SK-N-SH (cell line): ENCODE measurements at regions not wholly inside any gene's neighbourhood (a gene's known extent, or its start where the extent isn't known, plus 50 kb on each side); places are given as distances from the start of the nearest gene placed in this dataset.
"Not testable (repeated sequence)": the region's sequence is repeated elsewhere in the genome, so short reads cannot be mapped to it uniquely, and the experiment has no call there.

Experiments used
- CTCF ChIA-PET: fragments of 300-600, 350-600 bp; formaldehyde crosslinking; extraction: SDS; loops from one replicate; lab custom pipeline; 2021; lab: Yijun Ruan, JAX
- POLR2A ChIA-PET: fragments of 350-600 bp; sonication (Branson Sonifier 250); formaldehyde crosslinking; extraction: SDS; loops from one replicate; lab custom pipeline; 2020; ENCODE audit warnings: antibody characterized with exemption, inconsistent platforms; lab: Yijun Ruan, JAX
- DNase-seq: peaks from one replicate; pipeline ENCODE4 v3.0.0; 2012
- H2AFZ ChIP-seq: fragments of 200-600 bp; sonication (generic); 2 replicates; pipeline ENCODE4 v1.8.1; 2016; ENCODE audit warnings: antibody characterized with exemption, mild to moderate bottlenecking, low read depth
- H3F3A ChIP-seq: fragments of 200-600 bp; sonication (generic); replicated peaks from 2 replicates; pipeline ENCODE3; 2016; ENCODE audit warnings: antibody characterized with exemption, mild to moderate bottlenecking; ENCODE audit not compliant: insufficient read depth
- H3K27ac ChIP-seq, 2 experiments: fragments of 200-500 bp in 1 of 2; fragments of 200-600 bp in 1 of 2; sonication (Bioruptor generic) in 1 of 2; sonication (generic), shearing (Covaris generic) in 1 of 2; 2 replicates each; pipeline versions ENCODE4 v1.5.1 to v1.6.1; 2014 to 2016; ENCODE audit warnings: low read depth in 2 of 2, inconsistent platforms in 1 of 2, low read length in 1 of 2, mild to moderate bottlenecking in 1 of 2, mixed read lengths in 1 of 2
- H3K27me3 ChIP-seq: fragments of 200-600 bp; sonication (generic), shearing (Covaris generic); 2 replicates; pipeline ENCODE4 v1.6.1; 2016; ENCODE audit warnings: mixed run types; ENCODE audit not compliant: insufficient read depth
- H3K36me3 ChIP-seq, 2 experiments: fragments of 200-500 bp in 1 of 2; fragments of 200-600 bp in 1 of 2; sonication (Bioruptor generic) in 1 of 2; sonication (generic) in 1 of 2; replicated peaks in 1 of 2; 2 replicates each; pipeline versions ENCODE3 to v1.5.1; 2014 to 2016; ENCODE audit warnings: low read length in 1 of 2, mild to moderate bottlenecking in 1 of 2; ENCODE audit not compliant: insufficient read depth in 2 of 2, control insufficient read depth in 1 of 2
- H3K4me1 ChIP-seq, 2 experiments: fragments of 200-500 bp in 1 of 2; fragments of 200-600 bp in 1 of 2; sonication (Bioruptor generic) in 1 of 2; sonication (generic), shearing (Covaris generic) in 1 of 2; 2 replicates each; pipeline versions ENCODE4 v1.5.1 to v1.6.1; 2014 to 2016; ENCODE audit warnings: low read depth in 1 of 2, low read length in 1 of 2, mixed run types in 1 of 2; ENCODE audit not compliant: insufficient read depth in 2 of 2, control insufficient read depth in 1 of 2
- H3K4me2 ChIP-seq: fragments of 200-600 bp; sonication (generic), shearing (Covaris generic); 2 replicates; pipeline ENCODE4 v1.6.1; 2017; ENCODE audit warnings: mixed run types
- H3K4me3 ChIP-seq, 2 experiments: fragments of 200-500 bp in 1 of 2; fragments of 200-600 bp in 1 of 2; sonication (Bioruptor generic) in 1 of 2; sonication (generic), shearing (Covaris generic) in 1 of 2; 2 replicates each; pipeline versions ENCODE4 v1.5.1 to v1.8.1; 2014 to 2016; ENCODE audit warnings: low read depth in 2 of 2, inconsistent platforms in 1 of 2, low read length in 1 of 2, mild to moderate bottlenecking in 1 of 2, mixed read lengths in 1 of 2, moderate library complexity in 1 of 2
- H3K79me2 ChIP-seq: fragments of 200-600 bp; sonication (generic); 2 replicates; pipeline ENCODE4 v1.8.1; 2017; ENCODE audit warnings: mild to moderate bottlenecking; ENCODE audit not compliant: insufficient read depth
- H3K9ac ChIP-seq: fragments of 200-600 bp; sonication (generic); 2 replicates; pipeline ENCODE4 v1.6.1; 2017; ENCODE audit warnings: mixed run types
- H3K9me2 ChIP-seq: fragments of 200-600 bp; sonication (generic); 2 replicates; pipeline ENCODE4 v1.6.1; 2017; ENCODE audit warnings: mixed run types
- H3K9me3 ChIP-seq: fragments of 200-600 bp; sonication (generic); 2 replicates; pipeline ENCODE4 v1.6.1; 2017; ENCODE audit warnings: mixed run types, mild to moderate bottlenecking, moderate library complexity
- H4K20me1 ChIP-seq: fragments of 200-600 bp; sonication (generic); 2 replicates; pipeline ENCODE4 v1.6.1; 2017; ENCODE audit warnings: mild to moderate bottlenecking, mixed run types; ENCODE audit not compliant: insufficient read depth
- CHD2 ChIP-seq: fragments of 150-350 bp; IDR thresholded peaks from 2 replicates; pipeline ENCODE4 v1.6.1; 2018; ENCODE audit warnings: low read length; ENCODE audit not compliant: partially characterized antibody
- ELF1 ChIP-seq: IDR thresholded peaks from 2 replicates; pipeline ENCODE4 v1.4.0; 2012
- FOXJ3 ChIP-seq: sonication (generic); formaldehyde crosslinking; IDR thresholded peaks from 2 replicates; pipeline ENCODE4 v1.5.1; 2020; ENCODE audit warnings: mild to moderate bottlenecking, missing genetic modification reagents
- GATA2 ChIP-seq: sonication (generic); formaldehyde crosslinking; IDR thresholded peaks from 2 replicates; pipeline ENCODE4 v1.5.0; 2020; ENCODE audit warnings: mild to moderate bottlenecking, missing genetic modification reagents
- MEF2A ChIP-seq: IDR thresholded peaks from 2 replicates; pipeline ENCODE4 v1.4.0; 2012; ENCODE audit warnings: low read depth, borderline replicate concordance
- MXI1 ChIP-seq: IDR thresholded peaks from 2 replicates; pipeline ENCODE4 v1.6.1; 2012; ENCODE audit warnings: mild to moderate bottlenecking, low read depth, low read length, improper control_type of control experiment
- NFIC ChIP-seq: IDR thresholded peaks from 2 replicates; pipeline ENCODE4 v1.4.0; 2012; ENCODE audit warnings: borderline replicate concordance
- NRF1 ChIP-seq: IDR thresholded peaks from 2 replicates; pipeline ENCODE4 v1.6.1; 2012; ENCODE audit warnings: low read depth, mild to moderate bottlenecking, low read length
- PBX3 ChIP-seq: IDR thresholded peaks from 2 replicates; pipeline ENCODE4; 2012
- POLR2AphosphoS5 ChIP-seq: IDR thresholded peaks from 2 replicates; pipeline ENCODE4 v1.6.1; 2012; ENCODE audit warnings: low read depth, low read length
- REST ChIP-seq: IDR thresholded peaks from 2 replicates; pipeline ENCODE4 v1.6.1; 2012; ENCODE audit warnings: mild to moderate bottlenecking, low read depth, low read length, moderate library complexity
- RFX5 ChIP-seq: IDR thresholded peaks from 2 replicates; pipeline ENCODE4 v1.6.1; 2012; ENCODE audit warnings: mild to moderate bottlenecking, improper control_type of control experiment, low read length
- RXRA ChIP-seq: IDR thresholded peaks from 2 replicates; pipeline ENCODE4 v1.4.0; 2012; ENCODE audit warnings: low read depth, mild to moderate bottlenecking, borderline replicate concordance
- SIN3A ChIP-seq: IDR thresholded peaks from 2 replicates; pipeline ENCODE4 v1.6.1; 2012; ENCODE audit warnings: low read depth, mild to moderate bottlenecking, low read length, moderate library complexity, borderline replicate concordance
- SMC3 ChIP-seq: IDR thresholded peaks from 2 replicates; pipeline ENCODE4 v1.6.1; 2012; ENCODE audit warnings: low read depth, low read length, improper control_type of control experiment
- USF1 ChIP-seq: IDR thresholded peaks from 2 replicates; pipeline ENCODE4 v1.4.0; 2012; ENCODE audit warnings: low read depth, borderline replicate concordance
- USF2 ChIP-seq: fragments of 150-350 bp; IDR thresholded peaks from 2 replicates; pipeline ENCODE4 v1.6.1; 2017; ENCODE audit warnings: antibody characterized with exemption, low read length, low read depth, borderline replicate concordance
- ZBTB33 ChIP-seq: IDR thresholded peaks from 2 replicates; pipeline ENCODE4 v1.4.0; 2012; ENCODE audit warnings: low read depth, borderline replicate concordance
- WGBS: methylation state at CpG from one replicate; pipeline ENCODE4 v1.1.6; 2017; ENCODE audit warnings: low lambda C conversion rate; 5-methylcytosine and 5-hydroxymethylcytosine counted together

- TF ChIP-seq RXRA (no peak), SMC3 (no peak), NFIC (no peak), FOXJ3 (no peak)
Observed at GRCh38 chr17:72192800-72193192, 72.0 kb downstream of the SOX9 start (continued).

GRCh38 chr17:72193391-72194106, 72.7 kb downstream of the SOX9 start:
- ChIA-PET CTCF (no interaction called here), POLR2A (no interaction called here)
- TF ChIP-seq CHD2: no peak
- TF ChIP-seq SIN3A: no peak
- no peak for TF ChIP-seq FOXJ3
- TF ChIP-seq RFX5: no peak
- TF ChIP-seq PBX3: no peak
- TF ChIP-seq REST: no peak
- no peak for TF ChIP-seq POLR2AphosphoS5
- TF ChIP-seq ZBTB33: no peak
- TF ChIP-seq MEF2A: no peak
- TF ChIP-seq ELF1: no peak
- no peak for TF ChIP-seq USF1
- TF ChIP-seq NRF1: no peak
- TF ChIP-seq SMC3: no peak
- TF ChIP-seq GATA2 (CRISPR knock-in tag): no peak
- TF ChIP-seq USF2: no peak
- no peak for TF ChIP-seq MXI1
- no peak overlapping the region for H3K9ac ChIP-seq
- no peak overlapping the region for H3K4me2 ChIP-seq
- H3K36me3 ChIP-seq: no peaks in the 10 kb centered on the region
- H3K4me3 ChIP-seq: no peak overlapping the region
- H3K27me3 ChIP-seq: no peaks in the 10 kb centered on the region
- no peaks in the 10 kb centered on the region for H3K9me2 ChIP-seq
- H3K27ac ChIP-seq: no peak overlapping the region
- WGBS: 77% methylated on average over 10 of the region's 10 CpGs
- H2AFZ ChIP-seq: no peak overlapping the region
- no peaks in the 10 kb centered on the region for H4K20me1 ChIP-seq
- H3K9me3 ChIP-seq: no peaks in the 10 kb centered on the region
- no peaks in the 10 kb centered on the region for H3K4me1 ChIP-seq
- no peaks in the 10 kb centered on the region for H3K79me2 ChIP-seq
- no peak for DNase-seq
- no peaks in the 10 kb centered on the region for H3F3A ChIP-seq

- H3K9ac ChIP-seq, H3K27me3 ChIP-seq, H3K36me3 ChIP-seq, DNase-seq, H4K20me1 ChIP-seq, H3K79me2 ChIP-seq, POLR2A ChIA-PET, H3K4me3 ChIP-seq, H2AFZ ChIP-seq, CTCF ChIA-PET, H3K4me2 ChIP-seq, H3K27ac ChIP-seq, H3K4me1 ChIP-seq, H3K9me3 ChIP-seq, H3F3A ChIP-seq, H3K9me2 ChIP-seq: not testable (repeated sequence)
- 91% methylated on average over 10 of the region's 10 CpGs for WGBS
Observed at GRCh38 chr17:72194107-72194440, 73.3 kb downstream of the SOX9 start.
